CD4-positive, alpha-beta T cell treated with Interferon alpha-2 for 1 hour (primary cell): ENCODE measurements at regions not wholly inside any gene's neighbourhood (a gene's known extent, or its start where the extent isn't known, plus 50 kb on each side); places are given as distances from the start of the nearest gene placed in this dataset.
"Not testable (repeated sequence)": the region's sequence is repeated elsewhere in the genome, so short reads cannot be mapped to it uniquely, and the experiment has no call there.

Experiments used
- DNase-seq, 2 donors: peaks; one replicate each; pipeline ENCODE4 v3.0.0-alpha.2; 2020 to 2022

DNA sequence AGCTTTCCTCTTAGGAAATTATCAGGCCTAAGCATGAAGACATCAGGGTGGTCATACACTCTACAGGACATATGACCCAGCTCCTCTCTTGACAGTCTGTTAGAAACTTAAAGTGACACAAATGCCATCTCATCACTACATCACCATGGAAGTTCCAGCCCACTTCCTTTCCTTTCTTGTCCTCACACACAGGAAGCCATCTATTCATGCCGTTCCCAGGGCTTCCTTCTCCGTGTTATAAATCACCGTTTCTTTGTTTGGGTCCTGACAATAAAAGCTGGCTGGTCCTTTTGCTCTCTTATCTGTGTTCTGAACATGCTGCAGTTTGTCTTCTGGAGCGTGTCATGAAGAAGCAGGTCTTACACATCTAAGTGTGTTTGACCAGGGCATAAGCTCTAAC lies 692.1 kb upstream of the CELF4 start:
- DNase-seq: no peak

GRCh38 chr18:38256366-38256765 lies 690.8 kb upstream of the CELF4 start:
- DNase-seq: no peak

- DNase-seq: no peak
Observed at GRCh38 chr18:38250971-38251370, 685.4 kb upstream of the CELF4 start.

- no peak for DNase-seq
Observed at GRCh38 chr18:38244480-38244879, 678.9 kb upstream of the CELF4 start.

DNA sequence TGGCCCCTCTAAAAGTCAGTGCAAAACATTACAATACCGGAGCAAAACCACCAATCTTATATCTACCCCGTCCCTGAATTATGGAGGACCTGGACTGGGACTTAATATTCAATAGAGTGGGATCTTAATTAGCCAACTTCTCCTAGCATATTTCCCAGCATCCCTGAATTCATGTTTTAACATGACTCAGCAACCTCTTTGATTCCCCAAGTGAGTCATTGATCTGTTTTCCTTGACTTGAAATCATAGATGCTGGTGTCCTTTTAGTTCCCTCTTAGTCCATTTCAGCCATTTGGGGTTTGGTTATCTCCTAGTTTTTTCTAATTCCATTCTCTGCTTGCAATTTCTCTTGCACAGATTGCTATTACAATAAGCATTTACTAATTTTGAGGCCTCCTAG lies 677.7 kb upstream of the CELF4 start:
- no peak for DNase-seq

DNA sequence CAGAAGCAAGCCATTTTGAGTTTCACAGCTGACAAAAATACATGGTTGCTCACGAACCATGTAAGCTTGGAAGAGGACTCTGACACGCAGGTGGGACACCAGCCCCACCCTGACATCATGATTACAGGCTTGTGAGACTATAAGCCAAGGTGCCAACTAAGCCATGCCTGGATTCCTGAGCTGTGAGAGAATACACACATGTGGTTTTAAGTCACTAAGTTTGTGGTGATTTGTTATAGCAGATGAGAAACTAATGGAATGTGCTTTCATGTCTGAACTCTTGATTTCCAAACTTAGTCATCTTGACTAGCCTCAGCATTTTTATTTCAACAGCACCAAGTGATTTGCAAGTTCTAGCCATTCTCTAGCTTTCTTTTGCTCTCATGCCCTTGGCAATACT lies 676.1 kb upstream of the CELF4 start:
- no peak for DNase-seq

DNA sequence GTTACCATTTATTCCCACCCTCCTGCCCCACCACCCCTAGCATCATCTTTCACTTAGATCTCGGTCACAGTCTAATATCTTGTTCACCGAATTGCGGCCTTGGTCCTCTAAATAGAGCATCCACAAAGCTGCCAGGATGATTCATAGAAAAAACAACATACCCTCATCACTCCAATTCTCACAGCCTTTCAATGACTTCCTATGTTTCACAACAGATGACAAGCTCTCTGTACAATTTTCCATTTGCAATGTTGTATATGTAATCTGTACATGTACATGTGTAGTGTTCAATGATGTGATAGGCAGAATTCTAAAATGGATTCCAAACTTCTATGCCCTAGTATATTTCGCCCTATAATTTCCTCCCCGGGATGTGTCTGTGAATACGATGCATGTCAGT lies 675.6 kb upstream of the CELF4 start:
- no peak for DNase-seq

DNA sequence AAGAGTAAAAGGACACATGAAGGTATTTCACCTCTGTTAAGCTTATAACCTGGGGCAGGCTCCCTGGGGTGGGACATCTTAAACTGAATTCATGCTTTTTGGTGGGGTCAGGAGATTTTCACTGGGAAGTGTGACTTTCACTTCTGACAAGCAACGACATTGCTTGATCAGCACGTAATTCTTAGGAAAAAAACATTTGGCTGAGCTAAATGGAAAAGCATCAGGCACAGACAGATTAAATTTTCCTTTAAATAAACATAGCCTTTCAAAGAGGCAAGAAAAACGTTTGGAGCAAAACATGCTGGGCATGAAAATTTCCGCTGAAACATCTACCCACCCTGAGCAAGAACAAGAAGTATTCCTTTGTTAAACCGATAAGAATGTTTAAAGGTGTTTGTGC lies 674.0 kb upstream of the CELF4 start:
- no peak for DNase-seq

DNA sequence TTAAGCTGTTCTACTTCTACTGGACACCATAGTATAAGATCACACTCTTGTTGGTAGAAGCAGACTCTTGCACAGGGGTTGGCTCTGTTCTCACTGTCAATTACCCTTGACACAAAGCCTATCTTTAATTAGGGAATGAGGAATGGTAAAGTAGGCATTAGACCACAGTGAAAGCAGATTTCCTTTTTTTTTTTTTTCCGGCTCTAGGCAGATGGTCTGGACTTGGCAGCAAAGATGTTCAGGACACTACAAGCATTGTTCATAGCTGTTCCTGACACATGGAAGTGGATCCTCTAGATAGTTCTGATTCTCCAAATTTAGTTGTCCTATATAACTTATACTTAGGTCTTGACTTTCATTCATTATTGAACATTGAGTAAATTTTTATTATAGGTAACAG lies 672.2 kb upstream of the CELF4 start:
- no peak for DNase-seq

DNA sequence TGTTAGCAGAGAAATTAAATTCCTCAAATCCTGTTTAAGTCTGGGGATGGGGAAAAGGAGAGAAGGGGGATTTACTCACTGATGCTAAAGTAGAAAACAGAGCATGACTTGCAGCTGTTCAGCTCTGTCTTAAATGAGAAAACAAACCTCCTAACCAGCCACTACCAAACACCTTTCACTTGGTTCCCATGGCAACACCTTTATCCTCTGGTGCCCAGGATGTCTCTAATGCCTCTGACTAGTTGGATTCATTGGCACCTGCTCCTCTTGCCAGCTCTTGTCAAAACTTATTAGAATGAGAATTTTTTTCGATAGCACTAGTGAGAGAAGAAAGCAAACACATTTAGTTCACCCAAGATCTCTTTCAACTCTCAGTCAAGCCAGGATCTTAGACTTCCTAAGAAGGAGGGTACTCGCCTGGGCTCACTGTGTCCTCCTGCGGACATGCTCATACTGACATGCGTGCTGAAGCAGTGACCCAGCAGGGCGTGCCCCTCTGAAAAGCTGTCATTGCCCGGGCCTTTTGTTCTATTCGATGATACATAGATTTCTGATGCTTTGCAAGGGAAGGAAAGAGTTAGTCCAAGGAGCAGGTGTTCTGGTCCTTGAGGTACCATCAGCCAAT lies 656.0 kb upstream of the CELF4 start:
- DNase-seq: no peak

- DNase-seq: no peak
Observed at GRCh38 chr18:38198956-38199355, 633.4 kb upstream of the CELF4 start.

GRCh38 chr18:38198526-38198925 lies 632.9 kb upstream of the CELF4 start:
- DNase-seq: no peak

GRCh38 chr18:38186491-38186890 lies 620.9 kb upstream of the CELF4 start:
- no peak for DNase-seq

DNA sequence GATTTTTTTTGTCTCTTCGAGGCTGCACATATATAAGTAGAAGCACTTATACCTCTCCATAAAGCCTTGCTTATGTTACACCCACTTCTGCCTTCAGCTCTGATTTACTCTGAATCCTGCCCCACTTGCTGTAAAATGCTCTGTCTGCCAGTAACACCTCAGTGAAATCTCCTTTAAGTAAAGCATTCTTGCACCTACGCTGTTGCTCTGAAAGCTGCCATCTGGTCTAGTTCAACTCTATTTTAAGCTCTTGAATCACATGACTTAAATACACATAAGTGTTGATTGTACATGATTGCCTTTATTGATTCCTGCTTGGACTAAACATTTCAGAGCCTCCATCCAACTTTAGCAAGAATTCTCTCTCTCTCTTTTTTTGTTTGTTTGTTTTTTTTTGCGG lies 609.0 kb upstream of the CELF4 start:
- no peak for DNase-seq

DNA sequence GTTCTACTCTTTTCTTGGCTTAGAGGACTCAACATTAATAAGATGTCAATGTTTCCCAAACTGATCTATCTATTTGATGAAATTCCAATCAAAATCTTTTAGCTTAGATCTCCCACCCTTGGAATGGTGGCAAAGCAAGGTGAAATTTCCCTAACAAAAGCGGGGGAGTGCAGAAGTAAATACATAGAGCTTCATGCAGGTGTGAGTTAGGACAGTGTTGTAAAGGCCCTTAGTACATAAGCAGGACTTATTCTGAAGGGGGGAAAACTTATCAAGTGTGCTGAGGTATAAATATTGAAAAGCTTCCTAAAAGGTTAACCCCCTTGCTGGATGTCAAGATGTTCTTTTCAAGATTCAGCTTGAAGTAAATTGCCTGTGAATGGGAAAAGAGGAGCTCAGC lies 608.6 kb upstream of the CELF4 start:
- no peak for DNase-seq

DNA sequence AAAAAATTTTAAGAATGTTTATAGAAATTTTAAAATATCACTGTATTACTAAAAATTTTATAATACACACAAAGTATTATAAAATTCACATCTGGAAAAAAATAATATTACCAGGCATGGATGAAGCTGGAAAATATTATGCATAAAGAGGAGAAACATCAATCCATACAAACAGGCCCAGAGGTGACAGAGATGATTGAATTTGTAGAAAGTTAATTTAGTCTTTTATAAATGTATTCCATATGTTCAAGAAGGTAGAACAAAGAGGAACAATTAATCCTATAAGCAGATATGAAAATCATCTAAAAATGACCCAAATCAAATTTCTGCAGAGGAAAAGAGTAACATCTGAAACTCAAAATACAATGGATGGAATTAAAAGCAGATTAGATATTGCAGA lies 605.2 kb upstream of the CELF4 start:
- DNase-seq: no peak

DNA sequence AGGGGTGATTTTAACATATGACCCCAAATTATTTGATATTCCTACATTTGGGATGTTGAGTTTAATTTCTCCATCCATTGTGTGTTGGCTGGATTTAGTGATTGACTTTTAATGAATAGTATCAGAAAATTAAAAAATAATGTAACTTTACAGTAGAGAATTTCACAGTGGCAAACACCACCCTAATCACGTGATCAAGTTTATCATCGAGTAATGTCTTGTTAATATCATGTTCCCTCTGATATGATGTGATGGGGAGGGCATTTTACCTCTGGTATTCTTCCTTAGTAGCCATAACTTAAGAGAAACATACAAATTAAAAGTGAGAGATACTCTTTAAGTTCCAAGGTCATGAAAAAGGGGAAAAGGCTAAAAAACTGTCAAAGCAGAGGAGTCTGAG lies 602.0 kb upstream of the CELF4 start:
- no peak for DNase-seq

DNA sequence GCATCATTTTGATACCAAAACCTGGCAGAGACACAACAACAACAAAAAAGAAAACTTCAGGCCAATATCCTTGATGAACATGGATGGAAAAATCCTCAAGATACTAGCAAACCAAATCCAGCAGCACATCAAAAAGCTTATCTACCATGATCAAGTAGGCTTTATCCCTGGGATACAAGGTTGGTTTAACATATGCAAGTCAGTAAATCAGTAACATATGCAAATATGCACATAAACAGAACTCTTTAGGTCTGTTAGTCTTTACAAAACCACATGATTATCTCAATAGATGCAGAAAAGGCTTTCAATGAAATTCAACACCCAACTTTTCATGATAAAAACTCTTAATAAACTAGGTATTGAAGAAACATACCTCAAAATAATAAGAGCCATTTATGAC lies 587.5 kb upstream of the CELF4 start:
- not testable (repeated sequence) for DNase-seq

GRCh38 chr18:38116716-38117115 lies 551.1 kb upstream of the CELF4 start:
- no peak for DNase-seq

DNA sequence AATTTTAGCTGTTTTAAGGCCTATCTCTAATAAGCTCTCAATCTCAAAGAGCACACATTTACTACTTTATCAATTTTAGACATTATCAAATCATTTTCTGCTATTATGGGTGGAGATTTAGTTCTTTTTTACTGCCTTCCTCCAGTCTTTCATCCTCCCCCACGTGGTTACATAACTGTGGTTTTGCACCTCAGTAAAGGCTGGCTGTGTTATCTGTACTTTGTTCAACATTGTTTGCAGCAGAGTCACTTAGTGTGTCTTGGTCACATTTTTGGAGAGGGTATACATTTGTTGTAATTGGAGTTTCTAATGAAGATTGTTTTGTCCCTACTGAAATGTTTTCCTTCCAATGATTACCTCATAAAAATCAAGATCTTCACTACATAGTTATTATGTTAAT lies 549.6 kb upstream of the CELF4 start:
- no peak for DNase-seq

DNA sequence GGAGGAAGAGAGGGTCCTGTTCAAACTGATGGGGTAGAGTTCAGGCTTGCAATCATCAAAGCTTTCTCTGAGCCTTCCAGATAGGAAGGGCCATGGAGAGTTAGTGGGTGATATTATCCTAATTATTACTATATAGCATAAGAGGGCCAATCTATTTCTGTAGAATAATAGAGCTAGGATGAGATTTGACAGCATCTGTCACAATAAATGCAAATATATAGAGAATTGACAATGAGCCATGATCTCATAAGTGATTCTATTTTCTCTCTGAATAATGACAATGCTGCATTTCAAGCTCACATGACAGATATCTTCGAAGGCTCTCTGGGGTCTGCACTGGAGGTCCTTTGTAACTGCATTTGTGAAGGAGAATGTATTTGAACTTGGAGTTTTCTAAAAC lies 521.9 kb upstream of the CELF4 start:
- DNase-seq: no peak

- DNase-seq: no peak
Observed at GRCh38 chr18:38081516-38081915, 515.9 kb upstream of the CELF4 start.

GRCh38 chr18:38077229-38077628 lies 511.6 kb upstream of the CELF4 start:
- DNase-seq: no peak

- no peak for DNase-seq
Observed at GRCh38 chr18:38076346-38077070, 510.9 kb upstream of the CELF4 start.

- no peak for DNase-seq
Observed at GRCh38 chr18:38074298-38074876, 508.8 kb upstream of the CELF4 start.
